ENCODE measurements at regions not wholly inside any gene's neighbourhood (a gene's known extent, or its start where the extent isn't known, plus 50 kb on each side); places are given as distances from the start of the nearest gene placed in this dataset.

GRCh38 chr10:23534326-23534725 is 95.5 kb downstream of the OTUD1 start:
- intact Hi-C loops (cut with DNase I): loop anchor here in 1 of 2 donors (5.0 kb wide), 1 partner anchor 222 kb away; no protein-coding TSS in a partner anchor

DNA sequence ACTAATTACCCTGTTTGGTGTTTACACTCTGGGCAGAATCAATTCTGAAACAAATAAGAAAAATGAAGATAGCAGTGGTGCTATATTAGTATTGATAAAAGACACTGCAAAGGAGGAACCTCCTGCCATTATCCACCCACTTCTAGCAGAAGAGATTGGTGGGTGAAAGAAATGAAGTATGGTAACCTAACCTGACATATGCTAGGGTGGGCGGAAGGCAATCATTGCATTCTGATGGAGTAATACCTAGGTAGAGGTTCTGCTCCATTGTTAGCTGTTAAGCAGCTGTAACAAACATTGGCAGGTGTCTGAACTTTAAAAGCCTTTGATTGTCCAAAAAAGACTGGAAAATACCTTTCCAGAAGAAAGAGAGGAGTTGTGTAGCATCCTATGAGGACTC is 95.9 kb downstream of the OTUD1 start:
- no peaks in the 10 kb centered on the region for H3K9me3 ChIP-seq (replicated peaks in 1 of 3)
- no peaks in the 10 kb centered on the region for H3K36me3 ChIP-seq (replicated peaks in 1 of 2)
- TF ChIP-seq, protein P1, sequence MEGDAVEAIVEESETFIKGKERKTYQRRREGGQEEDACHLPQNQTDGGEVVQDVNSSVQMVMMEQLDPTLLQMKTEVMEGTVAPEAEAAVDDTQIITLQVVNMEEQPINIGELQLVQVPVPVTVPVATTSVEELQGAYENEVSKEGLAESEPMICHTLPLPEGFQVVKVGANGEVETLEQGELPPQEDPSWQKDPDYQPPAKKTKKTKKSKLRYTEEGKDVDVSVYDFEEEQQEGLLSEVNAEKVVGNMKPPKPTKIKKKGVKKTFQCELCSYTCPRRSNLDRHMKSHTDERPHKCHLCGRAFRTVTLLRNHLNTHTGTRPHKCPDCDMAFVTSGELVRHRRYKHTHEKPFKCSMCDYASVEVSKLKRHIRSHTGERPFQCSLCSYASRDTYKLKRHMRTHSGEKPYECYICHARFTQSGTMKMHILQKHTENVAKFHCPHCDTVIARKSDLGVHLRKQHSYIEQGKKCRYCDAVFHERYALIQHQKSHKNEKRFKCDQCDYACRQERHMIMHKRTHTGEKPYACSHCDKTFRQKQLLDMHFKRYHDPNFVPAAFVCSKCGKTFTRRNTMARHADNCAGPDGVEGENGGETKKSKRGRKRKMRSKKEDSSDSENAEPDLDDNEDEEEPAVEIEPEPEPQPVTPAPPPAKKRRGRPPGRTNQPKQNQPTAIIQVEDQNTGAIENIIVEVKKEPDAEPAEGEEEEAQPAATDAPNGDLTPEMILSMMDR (IDR thresholded peaks at IDR 0.05): no peak
- TF ChIP-seq POLR2A (IDR thresholded peaks at IDR 0.05): no peak
- 64 to 88% (median 81%) methylated on average over 1 of the region's 1 CpG for WGBS, 4 donors
- H3K4me3 ChIP-seq: no peak overlapping the region
- no peaks in the 10 kb centered on the region for H3K4me1 ChIP-seq (replicated peaks in 1 of 2)
- DNase-seq: no peak
- no peak overlapping the region for H3K27ac ChIP-seq
- no peaks in the 10 kb centered on the region for H3K27me3 ChIP-seq
- intact Hi-C loops (cut with DNase I): loop anchor here in 1 of 2 donors (5.0 kb wide), 1 partner anchor 222 kb away; no protein-coding TSS in a partner anchor

More at GRCh38 chr10:23534326-23534725, 95.5 kb downstream of the OTUD1 start:
- Histone ChIP-seq H3K9me3 (replicated peaks in 1 of 3) (no peaks in the 10 kb centered on the region), H3K4me1 (replicated peaks in 1 of 2) (no peaks in the 10 kb centered on the region), H3K27me3 (no peaks in the 10 kb centered on the region), H3K4me3 (no peak overlapping the region), H3K27ac (no peak overlapping the region), H3K36me3 (replicated peaks in 1 of 2) (no peaks in the 10 kb centered on the region)
- TF ChIP-seq, protein P1 (IDR thresholded peaks at IDR 0.05): no peak
- no peak for TF ChIP-seq POLR2A (IDR thresholded peaks at IDR 0.05)
- DNase-seq: no peak
- 54 to 66% (median 62%) methylated on average over 4 of the region's 4 CpGs for WGBS, 4 donors

- peaks cover 0 to 4% of the 10 kb centered on the region in 2 donors for H3K4me1 ChIP-seq (replicated peaks in 1 of 2)
- H3K4me3 ChIP-seq: no peak overlapping the region
- H3K9me3 ChIP-seq (replicated peaks in 1 of 3): no peaks in the 10 kb centered on the region
- no peak overlapping the region for H3K27ac ChIP-seq
- TF ChIP-seq POLR2A (IDR thresholded peaks at IDR 0.05): no peak
- TF ChIP-seq, protein P1 (IDR thresholded peaks at IDR 0.05): peak in 1 of 6 experiments; percentile 15
- no peaks in the 10 kb centered on the region for H3K36me3 ChIP-seq (replicated peaks in 1 of 2)
- WGBS, 4 donors: 58 to 93% (median 78%) methylated on average over 1 of the region's 1 CpG
- no peak for DNase-seq
- H3K27me3 ChIP-seq: no peaks in the 10 kb centered on the region
- intact Hi-C loops (cut with DNase I): no loop called here
Measured at GRCh38 chr10:23535381-23535780, 96.5 kb downstream of the OTUD1 start.

DNA sequence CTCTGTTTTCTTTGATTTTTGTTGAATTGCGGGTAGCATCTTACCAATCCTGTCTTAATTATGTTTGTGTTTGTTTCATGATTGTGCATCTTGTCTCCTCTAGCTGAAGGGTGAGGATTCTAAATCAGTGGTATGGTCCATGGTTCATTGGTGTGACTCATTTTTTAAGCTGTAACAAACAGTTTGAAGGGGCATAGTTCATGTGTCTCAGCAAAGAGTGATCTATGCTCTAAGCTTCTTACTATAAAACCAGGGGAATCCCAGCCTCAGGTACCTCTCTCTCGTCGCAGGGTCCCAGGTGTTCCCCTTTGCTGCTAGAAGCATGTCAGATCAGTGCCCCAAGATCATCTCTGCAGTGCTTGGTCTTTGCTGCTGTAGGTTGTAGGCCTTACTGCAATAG is 100.1 kb downstream of the OTUD1 start:
- Histone ChIP-seq H3K27ac (no peak overlapping the region), H3K36me3 (replicated peaks in 1 of 2) (no peaks in the 10 kb centered on the region), H3K4me3 (no peak overlapping the region), H3K27me3 (no peaks in the 10 kb centered on the region), H3K9me3 (replicated peaks in 1 of 3) (no peaks in the 10 kb centered on the region), H3K4me1 (replicated peaks in 1 of 2) (peaks cover 0 to 13% of the 10 kb centered on the region in 2 donors)
- intact Hi-C loops (cut with DNase I): no loop called here
- DNase-seq: no peak
- TF ChIP-seq POLR2A (IDR thresholded peaks at IDR 0.05): no peak
- TF ChIP-seq, protein P1 (IDR thresholded peaks at IDR 0.05): no peak
- 78 to 89% (median 84%) methylated on average over 3 of the region's 3 CpGs for WGBS, 4 donors
